IMR-90 (cell line): ENCODE measurements at regions not wholly inside any gene's neighbourhood (a gene's known extent, or its start where the extent isn't known, plus 50 kb on each side); places are given as distances from the start of the nearest gene placed in this dataset.

ENCODE experiments used
- ATAC-seq: fragments of 200-7000 bp; cut with Tn5 transposase; 2 replicates; pipeline ENCODE4 v1.9.1; 2020; ENCODE audit warnings: low read depth, mild to moderate bottlenecking, moderate library complexity
- BruUV-seq: library from RNA; stranded (reverse); fragments of 400-500 nt; replicated peaks from 2 replicates; lab custom pipeline; 2021; lab: Mats Ljungman, UMichigan
- CTCF ChIA-PET: fragments of 300-600 bp; formaldehyde crosslinking; extraction: SDS; loops from one replicate; lab custom pipeline; 2021; ENCODE audit warnings: antibody characterized with exemption; lab: Yijun Ruan, JAX
- POLR2A ChIA-PET: fragments of 300-600 bp; sonication (Branson Sonifier 250); formaldehyde crosslinking; loops from one replicate; lab custom pipeline; 2022; ENCODE audit warnings: antibody characterized with exemption; ENCODE audit not compliant: unreplicated experiment; lab: Charles Lee
- DNase-seq: peaks from one replicate; pipeline ENCODE4 v3.0.0; 2013
- H2AFZ ChIP-seq: replicated peaks from 2 replicates; pipeline ENCODE3; 2013; ENCODE audit warnings: low read length, mild to moderate bottlenecking; ENCODE audit not compliant: poor library complexity
- H2AK5ac ChIP-seq: 2 replicates; pipeline ENCODE4 v1.6.1; 2013; ENCODE audit warnings: low read depth, low read length, inconsistent platforms
- H2AK9ac ChIP-seq: replicated peaks from 2 replicates; pipeline ENCODE3; 2013; ENCODE audit warnings: mild to moderate bottlenecking, low read depth, low read length, moderate library complexity; ENCODE audit not compliant: poor library complexity
- H2BK120ac ChIP-seq: 2 replicates; pipeline ENCODE4 v1.6.1; 2013; ENCODE audit warnings: low read depth, low read length, inconsistent platforms
- H2BK15ac ChIP-seq: 3 replicates; pipeline ENCODE4 v1.6.1; 2013; ENCODE audit warnings: low read depth, low read length, inconsistent platforms
- H2BK20ac ChIP-seq: 2 replicates; pipeline ENCODE4 v1.6.1; 2013; ENCODE audit warnings: low read depth, mild to moderate bottlenecking, inconsistent platforms, low read length, moderate library complexity
- H2BK5ac ChIP-seq: 2 replicates; pipeline ENCODE4 v1.6.1; 2013; ENCODE audit warnings: mild to moderate bottlenecking, low read depth, low read length, inconsistent platforms; ENCODE audit not compliant: poor library complexity, severe bottlenecking
- H3K14ac ChIP-seq: replicated peaks from 2 replicates; pipeline ENCODE4 v1.6.1; 2013; ENCODE audit warnings: low read depth, low read length, inconsistent platforms
- H3K18ac ChIP-seq: 2 replicates; pipeline ENCODE4 v1.6.1; 2013; ENCODE audit warnings: low read depth, low read length, control low read depth
- H3K23ac ChIP-seq: 2 replicates; pipeline ENCODE4 v1.6.1; 2013; ENCODE audit warnings: low read depth, low read length, inconsistent platforms
- H3K27ac ChIP-seq: 2 replicates; pipeline ENCODE4 v1.5.1; 2013; ENCODE audit warnings: mild to moderate bottlenecking, control low read depth, low read length; ENCODE audit not compliant: insufficient read depth
- H3K27me3 ChIP-seq: 2 replicates; pipeline ENCODE4 v1.6.1; 2013; ENCODE audit warnings: low read length; ENCODE audit not compliant: control insufficient read depth, insufficient read depth
- H3K36me3 ChIP-seq: 2 replicates; pipeline ENCODE4 v1.6.1; 2013; ENCODE audit warnings: low read length, mixed read lengths; ENCODE audit not compliant: control insufficient read depth, insufficient read depth
- H3K4ac ChIP-seq: 2 replicates; pipeline ENCODE4 v1.6.1; 2013; ENCODE audit warnings: low read depth, low read length, inconsistent platforms
- H3K4me1 ChIP-seq: 2 replicates; pipeline ENCODE4 v1.6.1; 2013; ENCODE audit warnings: low read length, mixed read lengths; ENCODE audit not compliant: control insufficient read depth, insufficient read depth
- H3K4me2 ChIP-seq: 2 replicates; pipeline ENCODE4 v1.6.1; 2013; ENCODE audit warnings: low read depth, mild to moderate bottlenecking, control low read depth, low read length, moderate library complexity
- H3K4me3 ChIP-seq: 2 replicates; pipeline ENCODE4 v1.5.1; 2013; ENCODE audit warnings: low read depth, mild to moderate bottlenecking, control low read depth, low read length, moderate library complexity; ENCODE audit not compliant: insufficient read depth
- H3K56ac ChIP-seq: 2 replicates; pipeline ENCODE4 v1.6.1; 2013; ENCODE audit warnings: low read length, inconsistent platforms; ENCODE audit not compliant: insufficient read depth; ENCODE audit errors: extremely low read depth
- H3K79me1 ChIP-seq, 2 experiments: 2 replicates each; pipeline ENCODE4 v1.6.1; 2013; ENCODE audit warnings: low read length in 2 of 2, inconsistent platforms in 1 of 2, low read depth in 1 of 2
- H3K9ac ChIP-seq: 2 replicates; pipeline ENCODE4 v1.6.1; 2013; ENCODE audit warnings: low read depth, low read length, control low read depth
- H3K9me1 ChIP-seq: 2 replicates; pipeline ENCODE4 v1.6.1; 2013; ENCODE audit warnings: low read length, inconsistent platforms; ENCODE audit not compliant: insufficient read depth
- H3K9me3 ChIP-seq: 2 replicates; pipeline ENCODE4 v1.6.1; 2013; ENCODE audit warnings: low read length; ENCODE audit not compliant: control insufficient read depth, insufficient read depth
- H4K20me1 ChIP-seq: 2 replicates; pipeline ENCODE4 v1.6.1; 2013; ENCODE audit warnings: low read length, inconsistent platforms; ENCODE audit not compliant: insufficient read depth
- H4K5ac ChIP-seq: 2 replicates; pipeline ENCODE4 v1.6.1; 2013; ENCODE audit warnings: mild to moderate bottlenecking, low read depth, low read length, control low read depth
- H4K8ac ChIP-seq, 2 experiments: 2 replicates each; pipeline ENCODE4 v1.6.1; 2013; ENCODE audit warnings: low read depth in 2 of 2, low read length in 2 of 2, control low read depth in 1 of 2, inconsistent platforms in 1 of 2
- H4K91ac ChIP-seq: 2 replicates; pipeline ENCODE4 v1.6.1; 2013; ENCODE audit warnings: low read depth, low read length, inconsistent platforms; ENCODE audit not compliant: insufficient read depth
- BHLHE40 ChIP-seq: fragments of 150-350 bp; IDR thresholded peaks from 2 replicates; pipeline ENCODE4 v1.6.1; 2016; ENCODE audit warnings: mild to moderate bottlenecking, low read depth, low read length
- CEBPB ChIP-seq: IDR thresholded peaks from 2 replicates; pipeline ENCODE4 v1.6.1; 2012; ENCODE audit warnings: low read depth, low read length, improper control_type of control experiment
- CHD1 ChIP-seq: IDR thresholded peaks from 2 replicates; pipeline ENCODE4 v1.6.1; 2012; ENCODE audit warnings: low read depth, low read length, improper control_type of control experiment
- FOS ChIP-seq: fragments of 150-350 bp; IDR thresholded peaks from 2 replicates; pipeline ENCODE4 v1.6.1; 2016; ENCODE audit warnings: low read depth, low read length
- MAFK ChIP-seq: IDR thresholded peaks from 2 replicates; pipeline ENCODE4 v1.6.1; 2012; ENCODE audit warnings: low read depth, low read length, improper control_type of control experiment
- MAZ ChIP-seq: IDR thresholded peaks from 2 replicates; pipeline ENCODE4 v1.6.1; 2012; ENCODE audit warnings: low read depth, mild to moderate bottlenecking, low read length, improper control_type of control experiment, moderate library complexity, borderline replicate concordance
- MXI1 ChIP-seq: IDR thresholded peaks from 2 replicates; pipeline ENCODE4 v1.6.1; 2012; ENCODE audit warnings: low read depth, mild to moderate bottlenecking, low read length, moderate library complexity, borderline replicate concordance
- RAD21 ChIP-seq: IDR thresholded peaks from 2 replicates; pipeline ENCODE4 v1.6.1; 2012; ENCODE audit warnings: low read length, improper control_type of control experiment
- SMC3 ChIP-seq: fragments of 150-350 bp; IDR thresholded peaks from 2 replicates; pipeline ENCODE4 v1.6.1; 2016; ENCODE audit warnings: low read depth, mild to moderate bottlenecking, antibody characterized with exemption, low read length, moderate library complexity
- WGBS, 2 experiments: methylation state at CpG; one replicate each; pipeline versions ENCODE4 v1.1.5 to v1.1.7; 2013; ENCODE audit warnings: missing lambda C conversion rate in 2 of 2; ENCODE audit not compliant: insufficient read length in 1 of 2; ENCODE audit errors: extremely low coverage in 2 of 2; 5-methylcytosine and 5-hydroxymethylcytosine counted together
- dilution Hi-C: fragments of 300-500 bp; cut with HindIII; formaldehyde crosslinking; loops from one replicate; pipeline ENCODE4 v1.14.3; 2018; ENCODE audit warnings: low sequenced_read_pairs; ENCODE audit not compliant: unreplicated experiment
- in situ Hi-C: fragments of 300-500 bp; cut with MboI; formaldehyde crosslinking; loops from 3 replicates; pipeline ENCODE4 v1.14.3; 2019; ENCODE audit warnings: low sequenced_read_pairs, inconsistent platforms, mixed read lengths
- intact Hi-C: fragments of 100-400 bp; cut with micrococcal nuclease; formaldehyde crosslinking; loops from 2 replicates; pipeline ENCODE4 v1.10.0; 2022
- TF ChIP-seq, protein P1 (sequence below): fragments of 150-350 bp; IDR thresholded peaks from 2 replicates; pipeline ENCODE4 v1.6.1; 2017; ENCODE audit warnings: mild to moderate bottlenecking, antibody characterized with exemption, low read length, low read depth
- TF ChIP-seq, protein P2 (sequence below): conservative IDR thresholded peaks from 2 replicates; pipeline ENCODE4 v1.5.1; 2012; ENCODE audit warnings: mild to moderate bottlenecking, low read depth, low read length, improper control_type of control experiment
- TF ChIP-seq, protein P3 (sequence below): fragments of 150-350 bp; IDR thresholded peaks from 2 replicates; pipeline ENCODE4 v1.6.1; 2016; ENCODE audit warnings: low read depth, mild to moderate bottlenecking, low read length, moderate library complexity, borderline replicate concordance

DNA sequence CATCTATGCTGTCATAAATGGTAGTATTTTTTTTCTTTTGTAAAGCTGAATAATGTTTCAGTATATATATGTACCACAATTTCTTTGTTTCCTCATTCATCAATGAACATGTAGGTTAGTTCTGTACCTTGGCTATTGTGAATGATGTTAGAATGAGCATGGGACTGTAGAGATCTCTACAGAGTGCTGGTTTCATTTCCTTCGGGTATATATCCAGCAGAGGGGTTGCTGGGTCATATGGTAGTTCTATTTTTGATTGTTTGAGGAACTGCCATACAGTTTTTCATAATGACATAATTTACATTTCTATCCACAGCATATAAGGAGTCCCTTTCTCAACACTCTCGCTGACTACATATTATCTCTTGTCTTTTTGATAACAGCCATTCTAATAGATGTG is 243.5 kb downstream of the CDH7 start:
- Histone ChIP-seq H3K4me1 (no peaks in the 10 kb centered on the region), H3K4ac (no peak overlapping the region), H3K14ac (no peak overlapping the region), H3K4me2 (no peak overlapping the region), H3K18ac (no peak overlapping the region), H4K20me1 (no peaks in the 10 kb centered on the region), H3K27me3 (no peaks in the 10 kb centered on the region), H2BK20ac (no peak overlapping the region), H2BK5ac (no peak overlapping the region), H3K9ac (no peak overlapping the region), H2AK9ac (no peak overlapping the region), H3K23ac (no peak overlapping the region), H3K9me1 (no peaks in the 10 kb centered on the region), H3K79me1 (no peaks in the 10 kb centered on the region), H3K36me3 (no peaks in the 10 kb centered on the region), H4K8ac (no peak overlapping the region), H4K5ac (no peak overlapping the region), H2AK5ac (no peak overlapping the region), H4K91ac (no peak overlapping the region), H2BK15ac (no peak overlapping the region), H3K56ac (no peak overlapping the region), H3K27ac (no peak overlapping the region), H2BK120ac (no peak overlapping the region), H2AFZ (no peak overlapping the region), H3K4me3 (no peak overlapping the region), H3K9me3 (no peaks in the 10 kb centered on the region)
- TF ChIP-seq CHD1 (no peak), MXI1 (no peak), MAFK (no peak), FOS (no peak), BHLHE40 (no peak), CEBPB (no peak), SMC3 (no peak), RAD21 (no peak), MAZ (no peak)
- TF ChIP-seq, protein P1, sequence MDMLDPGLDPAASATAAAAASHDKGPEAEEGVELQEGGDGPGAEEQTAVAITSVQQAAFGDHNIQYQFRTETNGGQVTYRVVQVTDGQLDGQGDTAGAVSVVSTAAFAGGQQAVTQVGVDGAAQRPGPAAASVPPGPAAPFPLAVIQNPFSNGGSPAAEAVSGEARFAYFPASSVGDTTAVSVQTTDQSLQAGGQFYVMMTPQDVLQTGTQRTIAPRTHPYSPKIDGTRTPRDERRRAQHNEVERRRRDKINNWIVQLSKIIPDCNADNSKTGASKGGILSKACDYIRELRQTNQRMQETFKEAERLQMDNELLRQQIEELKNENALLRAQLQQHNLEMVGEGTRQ = no peak
- TF ChIP-seq, protein P2, sequence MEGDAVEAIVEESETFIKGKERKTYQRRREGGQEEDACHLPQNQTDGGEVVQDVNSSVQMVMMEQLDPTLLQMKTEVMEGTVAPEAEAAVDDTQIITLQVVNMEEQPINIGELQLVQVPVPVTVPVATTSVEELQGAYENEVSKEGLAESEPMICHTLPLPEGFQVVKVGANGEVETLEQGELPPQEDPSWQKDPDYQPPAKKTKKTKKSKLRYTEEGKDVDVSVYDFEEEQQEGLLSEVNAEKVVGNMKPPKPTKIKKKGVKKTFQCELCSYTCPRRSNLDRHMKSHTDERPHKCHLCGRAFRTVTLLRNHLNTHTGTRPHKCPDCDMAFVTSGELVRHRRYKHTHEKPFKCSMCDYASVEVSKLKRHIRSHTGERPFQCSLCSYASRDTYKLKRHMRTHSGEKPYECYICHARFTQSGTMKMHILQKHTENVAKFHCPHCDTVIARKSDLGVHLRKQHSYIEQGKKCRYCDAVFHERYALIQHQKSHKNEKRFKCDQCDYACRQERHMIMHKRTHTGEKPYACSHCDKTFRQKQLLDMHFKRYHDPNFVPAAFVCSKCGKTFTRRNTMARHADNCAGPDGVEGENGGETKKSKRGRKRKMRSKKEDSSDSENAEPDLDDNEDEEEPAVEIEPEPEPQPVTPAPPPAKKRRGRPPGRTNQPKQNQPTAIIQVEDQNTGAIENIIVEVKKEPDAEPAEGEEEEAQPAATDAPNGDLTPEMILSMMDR = no peak
- TF ChIP-seq, protein P3, sequence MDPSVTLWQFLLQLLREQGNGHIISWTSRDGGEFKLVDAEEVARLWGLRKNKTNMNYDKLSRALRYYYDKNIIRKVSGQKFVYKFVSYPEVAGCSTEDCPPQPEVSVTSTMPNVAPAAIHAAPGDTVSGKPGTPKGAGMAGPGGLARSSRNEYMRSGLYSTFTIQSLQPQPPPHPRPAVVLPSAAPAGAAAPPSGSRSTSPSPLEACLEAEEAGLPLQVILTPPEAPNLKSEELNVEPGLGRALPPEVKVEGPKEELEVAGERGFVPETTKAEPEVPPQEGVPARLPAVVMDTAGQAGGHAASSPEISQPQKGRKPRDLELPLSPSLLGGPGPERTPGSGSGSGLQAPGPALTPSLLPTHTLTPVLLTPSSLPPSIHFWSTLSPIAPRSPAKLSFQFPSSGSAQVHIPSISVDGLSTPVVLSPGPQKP = no peak
- ChIA-PET CTCF (no interaction called here), POLR2A (no interaction called here)
- dilution Hi-C loops (no loop called here), intact Hi-C loops (no loop called here), in situ Hi-C loops (no loop called here)
- no peak for DNase-seq
- no peak for ATAC-seq
- WGBS, 2 experiments = no CpG with 5 or more reads among the region's 2 CpGs
- BruUV-seq = no TSS peak
